Lower leg skin (tissue), 3 donors: ENCODE measurements at regions not wholly inside any gene's neighbourhood (a gene's known extent, or its start where the extent isn't known, plus 50 kb on each side); places are given as distances from the start of the nearest gene placed in this dataset.

Experiments
- CTCF ChIP-seq, 3 donors: fragments of 450-650 bp; IDR thresholded peaks; one replicate each; pipeline ENCODE4 v1.5.1; 2016; ENCODE audit warnings: antibody characterized with exemption in 3 of 3, mild to moderate bottlenecking in 3 of 3, moderate library complexity in 2 of 3
- POLR2A ChIP-seq, 2 donors: fragments of 450-650 bp; IDR thresholded peaks; one replicate each; pipeline ENCODE4 v1.6.1; 2016 to 2017; ENCODE audit warnings: antibody characterized with exemption in 2 of 2, mild to moderate bottlenecking in 1 of 2, moderate library complexity in 1 of 2

DNA sequence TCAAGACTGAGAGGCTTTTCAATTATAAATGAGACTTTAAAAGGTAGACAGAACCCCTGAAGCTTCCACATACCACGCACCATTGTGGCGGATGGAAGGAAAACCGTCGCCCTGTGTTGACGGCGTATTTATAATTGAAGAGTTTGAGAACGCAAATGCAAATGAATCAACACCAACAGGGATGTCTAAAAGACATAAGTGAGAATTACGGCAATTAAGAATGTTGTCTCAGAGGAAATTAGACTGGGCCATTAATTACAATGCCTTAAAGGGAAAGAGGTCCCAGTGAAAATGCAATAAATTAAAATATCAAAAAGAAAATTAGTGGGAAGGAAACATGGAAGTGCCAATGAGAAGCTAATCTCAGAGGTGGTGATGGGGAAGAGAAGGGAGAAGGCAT, 148.5 kb upstream of the XYLT1 start:
- TF ChIP-seq CTCF (IDR thresholded peaks at IDR 0.05) (no peak), POLR2A (IDR thresholded peaks at IDR 0.05) (no peak)
